Endothelial cell of umbilical vein (primary cell): ENCODE measurements at regions not wholly inside any gene's neighbourhood (a gene's known extent, or its start where the extent isn't known, plus 50 kb on each side); places are given as distances from the start of the nearest gene placed in this dataset.

ENCODE experiments used
- BruUV-seq: library from RNA; stranded (reverse); fragments of 400-500 nt; replicated peaks from 2 replicates; lab custom pipeline; 2021; lab: Mats Ljungman, UMichigan
- CTCF ChIA-PET: fragments of 300-600, 350-600 bp; sonication (Branson Sonifier 250); formaldehyde crosslinking; loops from one replicate; lab custom pipeline; 2021; ENCODE audit warnings: antibody characterized with exemption, inconsistent platforms; lab: Charles Lee
- POLR2A ChIA-PET: fragments of 300-600, 350-600 bp; sonication (Branson Sonifier 250); formaldehyde crosslinking; loops from one replicate; lab custom pipeline; 2021; ENCODE audit warnings: antibody characterized with exemption, inconsistent platforms; lab: Charles Lee
- DNase-seq: peaks from one replicate; pipeline ENCODE4 v3.0.0-alpha.2; 2011; ENCODE audit warnings: low read depth, low spot score
- FAIRE-seq: peaks from 2 replicates; lab custom pipeline; 2011; peaks lifted over from hg19 to GRCh38; lab: Jason Lieb, UNC
- H2AFZ ChIP-seq: 2 replicates; pipeline ENCODE4 v1.6.0; 2012; ENCODE audit warnings: low read depth, low read length, control low read depth, inconsistent platforms
- H3K27ac ChIP-seq: 2 replicates; pipeline ENCODE4 v1.5.1; 2011; ENCODE audit warnings: low read depth, mild to moderate bottlenecking, control low read depth, low read length, moderate library complexity; ENCODE audit not compliant: insufficient read depth
- H3K27me3 ChIP-seq, 2 experiments: 2 replicates each; pipeline versions ENCODE4 v1.6.0 to v1.6.1; 2011; ENCODE audit warnings: low read length in 2 of 2, mixed read lengths in 1 of 2; ENCODE audit not compliant: control insufficient read depth in 2 of 2, insufficient read depth in 2 of 2
- H3K36me3 ChIP-seq, 2 experiments: 2 replicates in 1 of 2; 3 replicates in 1 of 2; pipeline ENCODE4 v1.5.1; 2011; ENCODE audit warnings: low read length in 2 of 2, mild to moderate bottlenecking in 1 of 2, moderate library complexity in 1 of 2; ENCODE audit not compliant: control insufficient read depth in 2 of 2, insufficient read depth in 2 of 2; ENCODE audit errors: extremely low read depth in 1 of 2
- H3K4me1 ChIP-seq: 3 replicates; pipeline ENCODE4 v1.5.1; 2011; ENCODE audit warnings: mild to moderate bottlenecking, low read length; ENCODE audit not compliant: control insufficient read depth, insufficient read depth; ENCODE audit errors: extremely low read depth
- H3K4me2 ChIP-seq: 2 replicates; pipeline ENCODE4 v1.6.1; 2011; ENCODE audit warnings: low read length, control low read depth, mixed read lengths; ENCODE audit not compliant: insufficient read depth
- H3K4me3 ChIP-seq, 3 experiments: fragments of 200-600 bp in 1 of 3; sonication (generic), shearing (Covaris generic) in 1 of 3; replicated peaks in 1 of 3; 2 replicates each; pipeline ENCODE4 v1.5.1; 2011 to 2016; ENCODE audit warnings: control low read depth in 3 of 3, low read length in 3 of 3, mild to moderate bottlenecking in 2 of 3, inconsistent platforms in 1 of 3, low read depth in 1 of 3, moderate library complexity in 1 of 3; ENCODE audit not compliant: insufficient read depth in 1 of 3
- H3K79me2 ChIP-seq: 2 replicates; pipeline ENCODE4 v1.6.0; 2012; ENCODE audit warnings: low read length, inconsistent platforms; ENCODE audit not compliant: control insufficient read depth, insufficient read depth
- H3K9ac ChIP-seq: replicated peaks from 2 replicates; pipeline ENCODE3; 2011; ENCODE audit warnings: low read length, control low read depth; ENCODE audit not compliant: insufficient read depth; ENCODE audit errors: extremely low read depth
- H3K9me1 ChIP-seq: replicated peaks from 3 replicates; pipeline ENCODE4 v1.6.0; 2011; ENCODE audit warnings: mild to moderate bottlenecking, low read length; ENCODE audit not compliant: control insufficient read depth, insufficient read depth; ENCODE audit errors: extremely low read depth
- H3K9me3 ChIP-seq: replicated peaks from 2 replicates; pipeline ENCODE4 v1.5.1; 2012; ENCODE audit warnings: low read length, inconsistent platforms; ENCODE audit not compliant: control insufficient read depth, insufficient read depth
- H4K20me1 ChIP-seq: replicated peaks from 2 replicates; pipeline ENCODE3; 2011; ENCODE audit warnings: mild to moderate bottlenecking, low read length; ENCODE audit not compliant: control insufficient read depth, insufficient read depth; ENCODE audit errors: extremely low read depth
- EZH2 ChIP-seq: IDR thresholded peaks from 2 replicates; pipeline ENCODE4 v1.6.1; 2012; ENCODE audit warnings: borderline replicate concordance, low read depth, mild to moderate bottlenecking, moderate library complexity, low read length, inconsistent platforms; ENCODE audit not compliant: severe bottlenecking
- FOS ChIP-seq: IDR thresholded peaks from 2 replicates; pipeline ENCODE4 v1.6.1; 2011; ENCODE audit warnings: mild to moderate bottlenecking, low read length, moderate library complexity, borderline replicate concordance; ENCODE audit not compliant: insufficient read depth
- GATA2 ChIP-seq: IDR thresholded peaks from 2 replicates; pipeline ENCODE4 v1.7.0; 2011; ENCODE audit warnings: low read depth, mild to moderate bottlenecking, moderate library complexity, mixed read lengths, low read length; ENCODE audit not compliant: insufficient read length, insufficient read depth
- JUN ChIP-seq: IDR thresholded peaks from 2 replicates; pipeline ENCODE4 v1.6.1; 2011; ENCODE audit warnings: borderline replicate concordance, low read depth; ENCODE audit not compliant: insufficient read length, insufficient read depth
- MAX ChIP-seq: IDR thresholded peaks from 2 replicates; pipeline ENCODE4 v1.6.1; 2011; ENCODE audit not compliant: insufficient read depth, insufficient read length
- MYC ChIP-seq: IDR thresholded peaks from one replicate; pipeline ENCODE4 v1.6.1; 2011; ENCODE audit warnings: mild to moderate bottlenecking, low read depth, low read length
- POLR2A ChIP-seq: IDR thresholded peaks from 2 replicates; pipeline ENCODE4 v1.6.1; 2012; ENCODE audit warnings: low read depth, mild to moderate bottlenecking, control low read depth, low read length
- POLR2AphosphoS5 ChIP-seq: IDR thresholded peaks from 2 replicates; pipeline ENCODE4 v1.6.1; 2012; ENCODE audit warnings: low read depth, mild to moderate bottlenecking, control low read depth, low read length, moderate library complexity; ENCODE audit not compliant: insufficient read depth
- dilution Hi-C: fragments of 300-500 bp; cut with MboI; formaldehyde crosslinking; loops from one replicate; pipeline ENCODE4 v1.15.0; 2019; ENCODE audit warnings: low sequenced_read_pairs; ENCODE audit not compliant: extremely low pct_ligation_motif_present
- intact Hi-C: fragments of 100-400 bp; cut with micrococcal nuclease; formaldehyde crosslinking; loops from one replicate; pipeline ENCODE4 v1.10.0; 2022
- TF ChIP-seq, protein P1 (sequence below), 2 donors: IDR thresholded peaks; 1 replicate in 1 of 2; 2 replicates in 1 of 2; pipeline ENCODE4 v1.5.1; 2011; ENCODE audit warnings: low read length in 2 of 2, mild to moderate bottlenecking in 2 of 2, moderate library complexity in 2 of 2, control low read depth in 1 of 2, inconsistent platforms in 1 of 2, low read depth in 1 of 2; ENCODE audit not compliant: insufficient read depth in 1 of 2; ENCODE audit errors: extremely low read depth in 1 of 2

GRCh38 chrX:151812661-151813060, 78.1 kb downstream of the CNGA2 start:
- no peaks in the 10 kb centered on the region for H3K36me3 ChIP-seq
- intact Hi-C loops (no loop called here), dilution Hi-C loops (no loop called here)
- no peaks in the 10 kb centered on the region for H4K20me1 ChIP-seq
- ChIA-PET POLR2A (no interaction called here), CTCF (no interaction called here)
- H3K4me2 ChIP-seq: no peak overlapping the region
- H3K4me3 ChIP-seq: no peak overlapping the region
- no peak overlapping the region for H3K9ac ChIP-seq
- FAIRE-seq (peak; percentile 24), DNase-seq (no peak)
- no peak overlapping the region for H2AFZ ChIP-seq
- TF ChIP-seq POLR2AphosphoS5: no peak
- TF ChIP-seq FOS: no peak
- TF ChIP-seq POLR2A: no peak
- no peak for TF ChIP-seq JUN
- no peak for TF ChIP-seq MYC
- TF ChIP-seq EZH2: no peak
- TF ChIP-seq, protein P1, sequence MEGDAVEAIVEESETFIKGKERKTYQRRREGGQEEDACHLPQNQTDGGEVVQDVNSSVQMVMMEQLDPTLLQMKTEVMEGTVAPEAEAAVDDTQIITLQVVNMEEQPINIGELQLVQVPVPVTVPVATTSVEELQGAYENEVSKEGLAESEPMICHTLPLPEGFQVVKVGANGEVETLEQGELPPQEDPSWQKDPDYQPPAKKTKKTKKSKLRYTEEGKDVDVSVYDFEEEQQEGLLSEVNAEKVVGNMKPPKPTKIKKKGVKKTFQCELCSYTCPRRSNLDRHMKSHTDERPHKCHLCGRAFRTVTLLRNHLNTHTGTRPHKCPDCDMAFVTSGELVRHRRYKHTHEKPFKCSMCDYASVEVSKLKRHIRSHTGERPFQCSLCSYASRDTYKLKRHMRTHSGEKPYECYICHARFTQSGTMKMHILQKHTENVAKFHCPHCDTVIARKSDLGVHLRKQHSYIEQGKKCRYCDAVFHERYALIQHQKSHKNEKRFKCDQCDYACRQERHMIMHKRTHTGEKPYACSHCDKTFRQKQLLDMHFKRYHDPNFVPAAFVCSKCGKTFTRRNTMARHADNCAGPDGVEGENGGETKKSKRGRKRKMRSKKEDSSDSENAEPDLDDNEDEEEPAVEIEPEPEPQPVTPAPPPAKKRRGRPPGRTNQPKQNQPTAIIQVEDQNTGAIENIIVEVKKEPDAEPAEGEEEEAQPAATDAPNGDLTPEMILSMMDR (IDR thresholded peaks at IDR 0.05; ENCODE audit: extremely low read depth in 1 of 2, insufficient read depth in 1 of 2, low read depth in 1 of 2, low read length in 2 of 2): no peak
- no peak for TF ChIP-seq GATA2
- no peak for TF ChIP-seq MAX
- no peaks in the 10 kb centered on the region for H3K79me2 ChIP-seq
- no peaks in the 10 kb centered on the region for H3K9me3 ChIP-seq
- no peaks in the 10 kb centered on the region for H3K27me3 ChIP-seq
- BruUV-seq: no TSS peak
- no peak overlapping the region for H3K27ac ChIP-seq
- H3K9me1 ChIP-seq: no peaks in the 10 kb centered on the region
- H3K4me1 ChIP-seq: no peaks in the 10 kb centered on the region
